ENCODE measurements at regions not wholly inside any gene's neighbourhood (a gene's known extent, or its start where the extent isn't known, plus 50 kb on each side); places are given as distances from the start of the nearest gene placed in this dataset.

- Histone ChIP-seq H3K27me3 (no peaks in the 10 kb centered on the region), H3K36me3 (no peaks in the 10 kb centered on the region), H3K9me3 (no peaks in the 10 kb centered on the region), H3K4me1 (no peaks in the 10 kb centered on the region), H3K4me3 (no peak overlapping the region), H3K27ac (no peak overlapping the region)
- no peak for TF ChIP-seq CTCF (IDR thresholded peaks at IDR 0.05)
- no peak for DNase-seq
- intact Hi-C loops (cut with DNase I) = no loop called here
- no peak for ATAC-seq
Observed at GRCh38 chr15:98562331-98562937, 85.9 kb upstream of the IGF1R start.

GRCh38 chr15:98565566-98565965, 82.8 kb upstream of the IGF1R start:
- H3K4me1 ChIP-seq = no peaks in the 10 kb centered on the region
- H3K9me3 ChIP-seq = no peaks in the 10 kb centered on the region
- intact Hi-C loops (cut with DNase I) = no loop called here
- H3K36me3 ChIP-seq = no peaks in the 10 kb centered on the region
- H3K4me3 ChIP-seq = no peak overlapping the region
- H3K27me3 ChIP-seq = no peaks in the 10 kb centered on the region
- no peak overlapping the region for H3K27ac ChIP-seq
- ATAC-seq (no peak), DNase-seq (no peak)
- no peak for TF ChIP-seq CTCF (IDR thresholded peaks at IDR 0.05)

- Histone ChIP-seq H3K4me3 (no peak overlapping the region), H3K36me3 (no peaks in the 10 kb centered on the region), H3K27ac (no peak overlapping the region), H3K27me3 (no peaks in the 10 kb centered on the region), H3K4me1 (no peaks in the 10 kb centered on the region), H3K9me3 (no peaks in the 10 kb centered on the region)
- intact Hi-C loops (cut with DNase I) = no loop called here
- TF ChIP-seq CTCF (IDR thresholded peaks at IDR 0.05) = no peak
- ATAC-seq = no peak
- no peak for DNase-seq
Observed at GRCh38 chr15:98567951-98568350, 80.4 kb upstream of the IGF1R start.

- Histone ChIP-seq H3K27ac (no peak overlapping the region), H3K36me3 (no peaks in the 10 kb centered on the region), H3K4me3 (no peak overlapping the region), H3K27me3 (peaks cover under 1% of the 10 kb centered on the region), H3K9me3 (no peaks in the 10 kb centered on the region), H3K4me1 (no peaks in the 10 kb centered on the region)
- TF ChIP-seq CTCF (IDR thresholded peaks at IDR 0.05) = peak; percentile 37
- ATAC-seq (no peak), DNase-seq (no peak)
- intact Hi-C loops (cut with DNase I) = no loop called here
Observed at GRCh38 chr15:98568382-98569017, 79.8 kb upstream of the IGF1R start.

GRCh38 chr15:98570119-98570518, 78.2 kb upstream of the IGF1R start:
- H3K27ac ChIP-seq = no peak overlapping the region
- intact Hi-C loops (cut with DNase I) = no loop called here
- no peak for ATAC-seq

More at GRCh38 chr15:98570119-98570518, 78.2 kb upstream of the IGF1R start:
- Histone ChIP-seq H3K36me3 (no peaks in the 10 kb centered on the region), H3K9me3 (no peaks in the 10 kb centered on the region), H3K4me1 (no peaks in the 10 kb centered on the region), H3K4me3 (no peak overlapping the region), H3K27me3 (peaks cover 10% of the 10 kb centered on the region)
- DNase-seq = no peak
- TF ChIP-seq CTCF (IDR thresholded peaks at IDR 0.05) = no peak
